SK-N-MC (cell line): ENCODE measurements at regions not wholly inside any gene's neighbourhood (a gene's known extent, or its start where the extent isn't known, plus 50 kb on each side); places are given as distances from the start of the nearest gene placed in this dataset.

Source experiments
- DNase-seq: peaks from one replicate; pipeline ENCODE4 v3.0.0-alpha.2; 2011; ENCODE audit warnings: low read depth, low spot score
- H3K27ac ChIP-seq: fragments of 200-600 bp; sonication (generic); 2 replicates; pipeline ENCODE4 v1.5.1; 2016; ENCODE audit warnings: mixed run types
- H3K36me3 ChIP-seq: fragments of 200-600 bp; sonication (generic); 2 replicates; pipeline ENCODE4 v1.6.1; 2017; ENCODE audit warnings: antibody characterized with exemption, low read length, mixed read lengths; ENCODE audit not compliant: insufficient read depth
- H3K4me3 ChIP-seq: fragments of 200-600 bp; sonication (generic); 2 replicates; pipeline ENCODE4 v1.5.1; 2016
- H3K9ac ChIP-seq: fragments of 200-600 bp; sonication (generic); 2 replicates; pipeline ENCODE4 v1.8.0; 2017; ENCODE audit warnings: mixed run types, mixed read lengths; ENCODE audit not compliant: insufficient read length
- H3K9me3 ChIP-seq: fragments of 200-600 bp; sonication (generic); 2 replicates; pipeline ENCODE4 v1.6.1; 2017; ENCODE audit warnings: low read depth, mild to moderate bottlenecking, antibody characterized with exemption, low read length, moderate library complexity, mixed read lengths
- EZH2 ChIP-seq: fragments of 200-600 bp; sonication (generic); IDR thresholded peaks from one replicate; pipeline ENCODE4 v1.6.1; 2017; ENCODE audit warnings: antibody characterized with exemption
- FOXP2 ChIP-seq: optimal IDR thresholded peaks from 2 replicates; pipeline ENCODE3; 2011; ENCODE audit warnings: mild to moderate bottlenecking, moderate library complexity; ENCODE audit not compliant: insufficient read depth; ENCODE audit errors: extremely low read length, control extremely low read depth
- POLR2AphosphoS5 ChIP-seq: IDR thresholded peaks from 2 replicates; pipeline ENCODE4 v1.6.1; 2012; ENCODE audit warnings: mild to moderate bottlenecking, low read depth, low read length, borderline replicate concordance

GRCh38 chr13:24013189-24013588 is 115.9 kb upstream of the C1QTNF9B start:
- Histone ChIP-seq H3K4me3 (no peak overlapping the region), H3K9me3 (no peaks in the 10 kb centered on the region), H3K36me3 (no peaks in the 10 kb centered on the region), H3K27ac (no peak overlapping the region), H3K9ac (no peak overlapping the region)
- TF ChIP-seq FOXP2: no peak
- TF ChIP-seq EZH2: no peak
- TF ChIP-seq POLR2AphosphoS5: no peak
- no peak for DNase-seq

- Histone ChIP-seq H3K9me3 (no peaks in the 10 kb centered on the region), H3K27ac (no peak overlapping the region), H3K4me3 (no peak overlapping the region), H3K9ac (no peak overlapping the region), H3K36me3 (no peaks in the 10 kb centered on the region)
- no peak for DNase-seq
- TF ChIP-seq POLR2AphosphoS5: no peak
- no peak for TF ChIP-seq FOXP2
- TF ChIP-seq EZH2: no peak
Observed at GRCh38 chr13:24016046-24016445, 118.7 kb upstream of the C1QTNF9B start.

- TF ChIP-seq EZH2 (no peak), FOXP2 (no peak), POLR2AphosphoS5 (no peak)
- Histone ChIP-seq H3K27ac (no peak overlapping the region), H3K9ac (no peak overlapping the region), H3K36me3 (no peaks in the 10 kb centered on the region), H3K9me3 (no peaks in the 10 kb centered on the region), H3K4me3 (no peak overlapping the region)
- DNase-seq: no peak
Observed at GRCh38 chr13:24022568-24022967, 125.3 kb upstream of the C1QTNF9B start.

GRCh38 chr13:24023073-24023472 is 125.8 kb upstream of the C1QTNF9B start:
- no peaks in the 10 kb centered on the region for H3K36me3 ChIP-seq
- TF ChIP-seq FOXP2: no peak
- TF ChIP-seq POLR2AphosphoS5: no peak
- TF ChIP-seq EZH2: no peak
- no peaks in the 10 kb centered on the region for H3K9me3 ChIP-seq
- H3K27ac ChIP-seq: no peak overlapping the region
- H3K9ac ChIP-seq: no peak overlapping the region
- no peak overlapping the region for H3K4me3 ChIP-seq
- DNase-seq: no peak

GRCh38 chr13:24027494-24027893 is 130.2 kb upstream of the C1QTNF9B start:
- DNase-seq: no peak
- Histone ChIP-seq H3K9me3 (no peaks in the 10 kb centered on the region), H3K4me3 (no peak overlapping the region), H3K27ac (no peak overlapping the region), H3K9ac (no peak overlapping the region), H3K36me3 (no peaks in the 10 kb centered on the region)
- TF ChIP-seq EZH2: no peak
- no peak for TF ChIP-seq FOXP2
- TF ChIP-seq POLR2AphosphoS5: no peak

- no peak for TF ChIP-seq FOXP2
- TF ChIP-seq POLR2AphosphoS5: no peak
- no peak for TF ChIP-seq EZH2
- H3K36me3 ChIP-seq: no peaks in the 10 kb centered on the region
- H3K4me3 ChIP-seq: no peak overlapping the region
- no peak overlapping the region for H3K27ac ChIP-seq
- no peaks in the 10 kb centered on the region for H3K9me3 ChIP-seq
- H3K9ac ChIP-seq: no peak overlapping the region
- DNase-seq: no peak
Observed at GRCh38 chr13:24032252-24032651, 128.3 kb upstream of the SPATA13 start.

GRCh38 chr13:24032674-24033073 is 127.8 kb upstream of the SPATA13 start:
- no peaks in the 10 kb centered on the region for H3K36me3 ChIP-seq
- DNase-seq: no peak
- H3K9me3 ChIP-seq: no peaks in the 10 kb centered on the region
- H3K4me3 ChIP-seq: no peak overlapping the region
- H3K27ac ChIP-seq: no peak overlapping the region
- no peak for TF ChIP-seq EZH2
- TF ChIP-seq POLR2AphosphoS5: no peak
- TF ChIP-seq FOXP2: no peak
- no peak overlapping the region for H3K9ac ChIP-seq

GRCh38 chr13:24033527-24034302 is 126.8 kb upstream of the SPATA13 start:
- H3K27ac ChIP-seq: no peak overlapping the region
- DNase-seq: no peak
- no peak for TF ChIP-seq FOXP2
- no peak for TF ChIP-seq EZH2
- no peak for TF ChIP-seq POLR2AphosphoS5
- H3K9me3 ChIP-seq: no peaks in the 10 kb centered on the region
- H3K9ac ChIP-seq: no peak overlapping the region
- H3K36me3 ChIP-seq: no peaks in the 10 kb centered on the region
- no peak overlapping the region for H3K4me3 ChIP-seq

- no peak overlapping the region for H3K4me3 ChIP-seq
- H3K9ac ChIP-seq: no peak overlapping the region
- H3K36me3 ChIP-seq: no peaks in the 10 kb centered on the region
- no peaks in the 10 kb centered on the region for H3K9me3 ChIP-seq
- TF ChIP-seq FOXP2 (no peak), POLR2AphosphoS5 (no peak), EZH2 (no peak)
- no peak for DNase-seq
- H3K27ac ChIP-seq: no peak overlapping the region
Observed at GRCh38 chr13:24035411-24035810, 125.1 kb upstream of the SPATA13 start.

- Histone ChIP-seq H3K9ac (no peak overlapping the region), H3K36me3 (no peaks in the 10 kb centered on the region), H3K27ac (peak overlapping the region; percentile 4; the same call in 1 of the 2 replicates), H3K4me3 (no peak overlapping the region), H3K9me3 (no peaks in the 10 kb centered on the region)
- no peak for DNase-seq
- no peak for TF ChIP-seq POLR2AphosphoS5
Observed at GRCh38 chr13:24036115-24036514, 124.4 kb upstream of the SPATA13 start.
